ENCODE measurements at regions not wholly inside any gene's neighbourhood (a gene's known extent, or its start where the extent isn't known, plus 50 kb on each side); places are given as distances from the start of the nearest gene placed in this dataset.

- no peak for DNase-seq
These were observed 533.5 kb upstream of the MMS22L start for GRCh38 chr6:97816526-97816925.

GRCh38 chr6:97819710-97820109 lies 536.7 kb upstream of the MMS22L start:
- DNase-seq, result no peak

- no peak for DNase-seq
These were observed 537.4 kb upstream of the MMS22L start for GRCh38 chr6:97820400-97820799.

- DNase-seq, result no peak
These were observed 539.6 kb upstream of the MMS22L start for GRCh38 chr6:97822632-97823031.

GRCh38 chr6:97841763-97842162 lies 558.7 kb upstream of the MMS22L start:
- no peak for DNase-seq

- DNase-seq, result no peak
These were observed 559.5 kb upstream of the MMS22L start for GRCh38 chr6:97842521-97842920.

- DNase-seq, result no peak
These were observed 566.4 kb upstream of the MMS22L start for GRCh38 chr6:97849390-97849789.

- DNase-seq, result no peak
These were observed 567.6 kb upstream of the MMS22L start for GRCh38 chr6:97850458-97851212.

- no peak for DNase-seq
These were observed 580.7 kb upstream of the MMS22L start for GRCh38 chr6:97863697-97864096.

- no peak for DNase-seq
These were observed 581.4 kb upstream of the MMS22L start for GRCh38 chr6:97864366-97864765.

GRCh38 chr6:97864826-97865225 lies 581.8 kb upstream of the MMS22L start:
- no peak for DNase-seq

GRCh38 chr6:97865612-97866011 lies 582.6 kb upstream of the MMS22L start:
- no peak for DNase-seq

- no peak for DNase-seq
These were observed 583.6 kb upstream of the MMS22L start for GRCh38 chr6:97866616-97867015.

- DNase-seq, result no peak
These were observed 584.2 kb upstream of the MMS22L start for GRCh38 chr6:97867177-97867576.

- no peak for DNase-seq
These were observed 587.3 kb upstream of the MMS22L start for GRCh38 chr6:97870273-97870672.

- no peak for DNase-seq
These were observed 593.7 kb upstream of the MMS22L start for GRCh38 chr6:97876711-97877110.

GRCh38 chr6:97882755-97883154 lies 599.7 kb upstream of the MMS22L start:
- DNase-seq, result no peak

GRCh38 chr6:97885325-97885724 lies 602.3 kb upstream of the MMS22L start:
- DNase-seq, result no peak

- DNase-seq, result no peak
These were observed 602.8 kb upstream of the MMS22L start for GRCh38 chr6:97885828-97886227.

GRCh38 chr6:97901531-97901930 lies 618.5 kb upstream of the MMS22L start:
- DNase-seq, result no peak

- no peak for DNase-seq
These were observed 626.4 kb upstream of the MMS22L start for GRCh38 chr6:97909380-97909779.

- no peak for DNase-seq
These were observed 630.7 kb upstream of the MMS22L start for GRCh38 chr6:97913721-97914120.

- no peak for DNase-seq
These were observed 631.9 kb upstream of the MMS22L start for GRCh38 chr6:97914912-97915311.

GRCh38 chr6:97915537-97915936 lies 632.5 kb upstream of the MMS22L start:
- DNase-seq, result no peak

GRCh38 chr6:97917369-97917768 lies 634.4 kb upstream of the MMS22L start:
- no peak for DNase-seq
